ENCODE measurements at regions not wholly inside any gene's neighbourhood (a gene's known extent, or its start where the extent isn't known, plus 50 kb on each side); places are given as distances from the start of the nearest gene placed in this dataset.

- Mint-ChIP-seq H3K4me3 (ENCODE audit: unreplicated experiment) (no peak overlapping the region), H3K4me1 (ENCODE audit: low read depth, unreplicated experiment) (no peaks in the 10 kb centered on the region), H3K36me3 (ENCODE audit: insufficient read depth, unreplicated experiment) (no peaks in the 10 kb centered on the region), H3K9me3 (ENCODE audit: unreplicated experiment) (no peaks in the 10 kb centered on the region), H3K27ac (ENCODE audit: unreplicated experiment) (no peak overlapping the region), H3K27me3 (ENCODE audit: insufficient read depth, unreplicated experiment) (peaks cover 3% of the 10 kb centered on the region)
- no peaks in the 10 kb centered on the region for H3K4me1 ChIP-seq
- H3K4me3 ChIP-seq (ENCODE audit: low read depth, low read length), result no peak overlapping the region
- intact Hi-C loops (cut with micrococcal nuclease; ENCODE audit: unreplicated experiment), result no loop called here
- no peak for TF ChIP-seq CTCF (IDR thresholded peaks at IDR 0.05; ENCODE audit: insufficient read depth in 1 of 2, low read depth in 1 of 2, low read length in 1 of 2, severe bottlenecking in 1 of 2, unreplicated experiment in 1 of 2)
- no peak for DNase-seq
- H3K9me3 ChIP-seq, result no peaks in the 10 kb centered on the region
- no peaks in the 10 kb centered on the region; the same call in 1 of the 2 replicates for H3K27me3 ChIP-seq (replicated peaks; ENCODE audit: control insufficient read depth, insufficient read depth, low read length)
- ChIA-PET POLR2A (no interaction called here), CTCF (no interaction called here)
- no peaks in the 10 kb centered on the region for H3K36me3 ChIP-seq (ENCODE audit: control insufficient read depth, insufficient read depth, low read length)
- BruUV-seq (replicated peaks), result no TSS peak
Measured at GRCh38 chr7:51689547-51689946, 372.9 kb upstream of the COBL start.

GRCh38 chr7:51685794-51686193 lies 369.2 kb upstream of the COBL start:
- BruUV-seq (replicated peaks), result no TSS peak
- no peaks in the 10 kb centered on the region for H3K27me3 Mint-ChIP-seq (ENCODE audit: insufficient read depth, unreplicated experiment)

GRCh38 chr7:51680594-51681399 lies 364.2 kb upstream of the COBL start:
- Mint-ChIP-seq H3K27ac (ENCODE audit: unreplicated experiment) (no peak overlapping the region), H3K4me1 (ENCODE audit: low read depth, unreplicated experiment) (peaks cover 15% of the 10 kb centered on the region), H3K9me3 (ENCODE audit: unreplicated experiment) (no peaks in the 10 kb centered on the region), H3K4me3 (ENCODE audit: unreplicated experiment) (no peak overlapping the region), H3K36me3 (ENCODE audit: insufficient read depth, unreplicated experiment) (no peaks in the 10 kb centered on the region), H3K27me3 (ENCODE audit: insufficient read depth, unreplicated experiment) (no peaks in the 10 kb centered on the region)
- Histone ChIP-seq H3K4me1 (no peaks in the 10 kb centered on the region), H3K9me3 (no peaks in the 10 kb centered on the region), H3K36me3 (ENCODE audit: control insufficient read depth, insufficient read depth, low read length) (no peaks in the 10 kb centered on the region), H3K4me3 (ENCODE audit: low read depth, low read length) (no peak overlapping the region), H3K27me3 (replicated peaks; ENCODE audit: control insufficient read depth, insufficient read depth, low read length) (no peaks in the 10 kb centered on the region)
- DNase-seq, result no peak
- intact Hi-C loops (cut with micrococcal nuclease; ENCODE audit: unreplicated experiment), result no loop called here
- TF ChIP-seq CTCF (IDR thresholded peaks at IDR 0.05; ENCODE audit: insufficient read depth in 1 of 2, low read depth in 1 of 2, low read length in 1 of 2, severe bottlenecking in 1 of 2, unreplicated experiment in 1 of 2), result no peak
- BruUV-seq (replicated peaks), result no TSS peak
- ChIA-PET CTCF (no interaction called here), POLR2A (no interaction called here)

More at GRCh38 chr7:51685794-51686193, 369.2 kb upstream of the COBL start:
- Mint-ChIP-seq H3K36me3 (ENCODE audit: insufficient read depth, unreplicated experiment) (no peaks in the 10 kb centered on the region), H3K4me3 (ENCODE audit: unreplicated experiment) (no peak overlapping the region), H3K4me1 (ENCODE audit: low read depth, unreplicated experiment) (peaks cover 5% of the 10 kb centered on the region), H3K9me3 (ENCODE audit: unreplicated experiment) (no peaks in the 10 kb centered on the region), H3K27ac (ENCODE audit: unreplicated experiment) (no peak overlapping the region)
- H3K4me3 ChIP-seq (ENCODE audit: low read depth, low read length), result no peak overlapping the region
- no peaks in the 10 kb centered on the region for H3K4me1 ChIP-seq
- ChIA-PET POLR2A (no interaction called here), CTCF (no interaction called here)
- no peak for TF ChIP-seq CTCF (IDR thresholded peaks at IDR 0.05; ENCODE audit: insufficient read depth in 1 of 2, low read depth in 1 of 2, low read length in 1 of 2, severe bottlenecking in 1 of 2, unreplicated experiment in 1 of 2)
- no peaks in the 10 kb centered on the region for H3K36me3 ChIP-seq (ENCODE audit: control insufficient read depth, insufficient read depth, low read length)
- no peaks in the 10 kb centered on the region for H3K9me3 ChIP-seq
- intact Hi-C loops (cut with micrococcal nuclease; ENCODE audit: unreplicated experiment), result no loop called here
- DNase-seq, result no peak
- H3K27me3 ChIP-seq (replicated peaks; ENCODE audit: control insufficient read depth, insufficient read depth, low read length), result no peaks in the 10 kb centered on the region; the same call in 1 of the 2 replicates

All from Caco-2 (cell line).